ENCODE measurements at regions not wholly inside any gene's neighbourhood (a gene's known extent, or its start where the extent isn't known, plus 50 kb on each side); places are given as distances from the start of the nearest gene placed in this dataset.

DNA sequence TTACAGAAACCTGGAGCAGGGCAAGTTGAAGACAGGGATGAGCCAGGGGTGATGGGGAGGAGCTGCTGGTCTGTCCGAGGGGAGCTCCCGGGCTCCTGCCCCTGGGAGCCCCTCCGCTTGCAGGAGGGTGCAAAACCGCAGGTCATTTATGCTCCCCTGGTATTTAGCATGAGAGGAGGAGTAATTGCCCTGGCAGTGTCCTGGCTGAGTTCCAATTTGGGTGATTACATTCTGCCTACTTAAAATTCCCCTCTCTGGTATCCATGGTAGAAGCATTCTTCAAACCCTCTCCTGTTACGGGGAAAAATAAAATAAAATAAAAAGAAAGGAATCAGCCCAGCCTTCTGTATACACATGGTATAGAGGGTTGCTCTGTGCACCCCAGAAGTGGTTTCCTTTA lies 61.7 kb upstream of the VRK1 start (continued):
- TF ChIP-seq ZBTB26 (tag by site-specific recombination; optimal IDR thresholded peaks at IDR 0.05) (no peak), GLIS2 (tag by site-specific recombination; IDR thresholded peaks at IDR 0.05) (no peak), ZIC2 (tag by site-specific recombination; IDR thresholded peaks at IDR 0.05) (peak; percentile 58), KLF8 (tag by site-specific recombination; IDR thresholded peaks at IDR 0.05) (no peak)

- no peak overlapping the region for H3K4me3 ChIP-seq (ENCODE audit: low read depth, low read length)
- H3K9me3 ChIP-seq (ENCODE audit: control insufficient read depth, insufficient read depth, low read depth, low read length), result no peaks in the 10 kb centered on the region
- no peak overlapping the region for H3K27ac ChIP-seq (ENCODE audit: extremely low read depth, low read depth, low read length)
- no peaks in the 10 kb centered on the region for H3K36me3 ChIP-seq (ENCODE audit: control insufficient read depth in 2 of 2, insufficient read depth in 1 of 2, low read length in 2 of 2)
- ChIA-PET POLR2A (no interaction called here), CTCF (interaction anchor here (0.7 to 1.2 kb wide), 4 partner anchors 10 to 299 kb away, joined by 3 read pairs; no protein-coding TSS in a partner anchor)
- no peak for TF ChIP-seq ZNF670 (tag by site-specific recombination; IDR thresholded peaks at IDR 0.05; ENCODE audit: low read depth)
- TF ChIP-seq GLIS1 (tag by site-specific recombination; IDR thresholded peaks at IDR 0.05), result no peak
- TF ChIP-seq ZNF529 (tag by site-specific recombination; IDR thresholded peaks at IDR 0.05; ENCODE audit: insufficient replicate concordance), result no peak
- TF ChIP-seq ZNF169 (tag by site-specific recombination; IDR thresholded peaks at IDR 0.05), result no peak
- TF ChIP-seq, protein P1, sequence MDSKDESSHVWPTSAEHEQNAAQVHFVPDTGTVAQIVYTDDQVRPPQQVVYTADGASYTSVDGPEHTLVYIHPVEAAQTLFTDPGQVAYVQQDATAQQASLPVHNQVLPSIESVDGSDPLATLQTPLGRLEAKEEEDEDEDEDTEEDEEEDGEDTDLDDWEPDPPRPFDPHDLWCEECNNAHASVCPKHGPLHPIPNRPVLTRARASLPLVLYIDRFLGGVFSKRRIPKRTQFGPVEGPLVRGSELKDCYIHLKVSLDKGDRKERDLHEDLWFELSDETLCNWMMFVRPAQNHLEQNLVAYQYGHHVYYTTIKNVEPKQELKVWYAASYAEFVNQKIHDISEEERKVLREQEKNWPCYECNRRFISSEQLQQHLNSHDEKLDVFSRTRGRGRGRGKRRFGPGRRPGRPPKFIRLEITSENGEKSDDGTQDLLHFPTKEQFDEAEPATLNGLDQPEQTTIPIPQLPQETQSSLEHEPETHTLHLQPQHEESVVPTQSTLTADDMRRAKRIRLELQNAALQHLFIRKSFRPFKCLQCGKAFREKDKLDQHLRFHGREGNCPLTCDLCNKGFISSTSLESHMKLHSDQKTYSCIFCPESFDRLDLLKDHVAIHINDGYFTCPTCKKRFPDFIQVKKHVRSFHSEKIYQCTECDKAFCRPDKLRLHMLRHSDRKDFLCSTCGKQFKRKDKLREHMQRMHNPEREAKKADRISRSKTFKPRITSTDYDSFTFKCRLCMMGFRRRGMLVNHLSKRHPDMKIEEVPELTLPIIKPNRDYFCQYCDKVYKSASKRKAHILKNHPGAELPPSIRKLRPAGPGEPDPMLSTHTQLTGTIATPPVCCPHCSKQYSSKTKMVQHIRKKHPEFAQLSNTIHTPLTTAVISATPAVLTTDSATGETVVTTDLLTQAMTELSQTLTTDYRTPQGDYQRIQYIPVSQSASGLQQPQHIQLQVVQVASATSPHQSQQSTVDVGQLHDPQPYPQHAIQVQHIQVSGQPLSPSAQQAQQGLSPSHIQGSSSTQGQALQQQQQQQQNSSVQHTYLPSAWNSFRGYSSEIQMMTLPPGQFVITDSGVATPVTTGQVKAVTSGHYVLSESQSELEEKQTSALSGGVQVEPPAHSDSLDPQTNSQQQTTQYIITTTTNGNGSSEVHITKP (tag by site-specific recombination; IDR thresholded peaks at IDR 0.05), result no peak
- TF ChIP-seq ZNF600 (tag by site-specific recombination; IDR thresholded peaks at IDR 0.05), result no peak
- TF ChIP-seq ZSCAN4 (tag by site-specific recombination; IDR thresholded peaks at IDR 0.05), result no peak
- TF ChIP-seq ZNF174 (tag by site-specific recombination; IDR thresholded peaks at IDR 0.05), result no peak
- TF ChIP-seq ZNF23 (tag by site-specific recombination; IDR thresholded peaks at IDR 0.05; ENCODE audit: borderline replicate concordance), result no peak
- no peak for TF ChIP-seq SCRT1 (tag by site-specific recombination; IDR thresholded peaks at IDR 0.05; ENCODE audit: borderline replicate concordance)
- no peak for TF ChIP-seq GLIS2 (tag by site-specific recombination; IDR thresholded peaks at IDR 0.05)
- no peak for TF ChIP-seq ZNF544 (tag by site-specific recombination; IDR thresholded peaks at IDR 0.05)
- TF ChIP-seq, protein P2, sequence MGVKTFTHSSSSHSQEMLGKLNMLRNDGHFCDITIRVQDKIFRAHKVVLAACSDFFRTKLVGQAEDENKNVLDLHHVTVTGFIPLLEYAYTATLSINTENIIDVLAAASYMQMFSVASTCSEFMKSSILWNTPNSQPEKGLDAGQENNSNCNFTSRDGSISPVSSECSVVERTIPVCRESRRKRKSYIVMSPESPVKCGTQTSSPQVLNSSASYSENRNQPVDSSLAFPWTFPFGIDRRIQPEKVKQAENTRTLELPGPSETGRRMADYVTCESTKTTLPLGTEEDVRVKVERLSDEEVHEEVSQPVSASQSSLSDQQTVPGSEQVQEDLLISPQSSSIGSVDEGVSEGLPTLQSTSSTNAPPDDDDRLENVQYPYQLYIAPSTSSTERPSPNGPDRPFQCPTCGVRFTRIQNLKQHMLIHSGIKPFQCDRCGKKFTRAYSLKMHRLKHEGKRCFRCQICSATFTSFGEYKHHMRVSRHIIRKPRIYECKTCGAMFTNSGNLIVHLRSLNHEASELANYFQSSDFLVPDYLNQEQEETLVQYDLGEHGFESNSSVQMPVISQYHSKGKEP (tag by site-specific recombination; IDR thresholded peaks at IDR 0.05), result no peak
- no peak for TF ChIP-seq ZBTB49 (tag by site-specific recombination; IDR thresholded peaks at IDR 0.05; ENCODE audit: low read depth)
- TF ChIP-seq, protein P3, sequence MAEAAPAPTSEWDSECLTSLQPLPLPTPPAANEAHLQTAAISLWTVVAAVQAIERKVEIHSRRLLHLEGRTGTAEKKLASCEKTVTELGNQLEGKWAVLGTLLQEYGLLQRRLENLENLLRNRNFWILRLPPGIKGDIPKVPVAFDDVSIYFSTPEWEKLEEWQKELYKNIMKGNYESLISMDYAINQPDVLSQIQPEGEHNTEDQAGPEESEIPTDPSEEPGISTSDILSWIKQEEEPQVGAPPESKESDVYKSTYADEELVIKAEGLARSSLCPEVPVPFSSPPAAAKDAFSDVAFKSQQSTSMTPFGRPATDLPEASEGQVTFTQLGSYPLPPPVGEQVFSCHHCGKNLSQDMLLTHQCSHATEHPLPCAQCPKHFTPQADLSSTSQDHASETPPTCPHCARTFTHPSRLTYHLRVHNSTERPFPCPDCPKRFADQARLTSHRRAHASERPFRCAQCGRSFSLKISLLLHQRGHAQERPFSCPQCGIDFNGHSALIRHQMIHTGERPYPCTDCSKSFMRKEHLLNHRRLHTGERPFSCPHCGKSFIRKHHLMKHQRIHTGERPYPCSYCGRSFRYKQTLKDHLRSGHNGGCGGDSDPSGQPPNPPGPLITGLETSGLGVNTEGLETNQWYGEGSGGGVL (tag by site-specific recombination; IDR thresholded peaks at IDR 0.05), result no peak
- H3K4me1 ChIP-seq (ENCODE audit: control insufficient read depth, insufficient read depth, low read length), result no peaks in the 10 kb centered on the region
These were observed 60.7 kb upstream of the VRK1 start for GRCh38 chr14:96736439-96736838.
